Hepatocyte (in vitro differentiated cells): ENCODE measurements at regions not wholly inside any gene's neighbourhood (a gene's known extent, or its start where the extent isn't known, plus 50 kb on each side); places are given as distances from the start of the nearest gene placed in this dataset.

ENCODE experiments used
- DNase-seq: peaks from one replicate; pipeline ENCODE4 v3.0.0-alpha.2; 2016; ENCODE audit warnings: low spot score
- H2AFZ ChIP-seq: fragments of 200-600 bp; sonication (generic); 2 replicates; pipeline ENCODE4 v1.6.0; 2016; ENCODE audit warnings: antibody characterized with exemption, mild to moderate bottlenecking
- H3K27ac ChIP-seq: fragments of 200-600 bp; sonication (generic); 2 replicates; pipeline ENCODE4 v1.5.1; 2016; ENCODE audit warnings: mild to moderate bottlenecking
- H3K27me3 ChIP-seq: fragments of 200-600 bp; sonication (generic); 2 replicates; pipeline ENCODE4 v1.6.1; 2016
- H3K36me3 ChIP-seq: fragments of 200-600 bp; sonication (generic); replicated peaks from 2 replicates; pipeline ENCODE4 v1.5.1; 2016; ENCODE audit warnings: low read depth; ENCODE audit not compliant: insufficient read depth
- H3K4me1 ChIP-seq: fragments of 200-600 bp; sonication (generic); 2 replicates; pipeline ENCODE4 v1.5.1; 2016; ENCODE audit warnings: mild to moderate bottlenecking, moderate library complexity; ENCODE audit not compliant: insufficient read depth
- H3K4me2 ChIP-seq: fragments of 200-600 bp; sonication (generic); 2 replicates; pipeline ENCODE4 v1.6.0; 2016
- H3K4me3 ChIP-seq: fragments of 200-600 bp; sonication (generic); 2 replicates; pipeline ENCODE4 v1.5.1; 2016; ENCODE audit warnings: mild to moderate bottlenecking
- H3K79me2 ChIP-seq: fragments of 200-600 bp; sonication (generic); 2 replicates; pipeline ENCODE4 v1.6.0; 2017; ENCODE audit warnings: mild to moderate bottlenecking
- H3K9me2 ChIP-seq: fragments of 200-600 bp; sonication (generic); replicated peaks from 2 replicates; pipeline ENCODE4 v1.6.0; 2017; ENCODE audit warnings: mild to moderate bottlenecking; ENCODE audit not compliant: insufficient read depth
- H3K9me3 ChIP-seq: fragments of 200-600 bp; sonication (generic); 2 replicates; pipeline ENCODE4 v1.5.1; 2016; ENCODE audit warnings: low read depth, mild to moderate bottlenecking
- H4K20me1 ChIP-seq: fragments of 200-600 bp; sonication (generic); 2 replicates; pipeline ENCODE4 v1.6.0; 2016; ENCODE audit warnings: mild to moderate bottlenecking; ENCODE audit not compliant: insufficient read depth, poor library complexity, severe bottlenecking
- CTCF ChIP-seq: fragments of 200-600 bp; sonication (generic); IDR thresholded peaks from 2 replicates; pipeline ENCODE4 v1.5.1; 2016; ENCODE audit warnings: antibody characterized with exemption, mild to moderate bottlenecking; ENCODE audit not compliant: poor library complexity
- EZH2 ChIP-seq: fragments of 200-600 bp; sonication (generic); IDR thresholded peaks from 2 replicates; pipeline ENCODE4 v1.6.1; 2016; ENCODE audit warnings: antibody characterized with exemption, mild to moderate bottlenecking, borderline replicate concordance
- EZH2phosphoT487 ChIP-seq: fragments of 200-600 bp; sonication (generic); IDR thresholded peaks from one replicate; pipeline ENCODE4 v1.6.1; 2018; ENCODE audit warnings: antibody characterized with exemption, mild to moderate bottlenecking, low read depth, moderate library complexity; ENCODE audit not compliant: unreplicated experiment, severe bottlenecking
- WGBS: methylation state at CpG from one replicate; pipeline ENCODE4 v1.1.6; 2016; ENCODE audit warnings: low lambda C conversion rate; ENCODE audit errors: missing lambda C conversion rate; 5-methylcytosine and 5-hydroxymethylcytosine counted together

- Histone ChIP-seq H3K27ac (no peak overlapping the region), H3K79me2 (no peaks in the 10 kb centered on the region), H3K36me3 (no peaks in the 10 kb centered on the region), H3K4me2 (no peak overlapping the region), H2AFZ (no peak overlapping the region), H3K27me3 (no peaks in the 10 kb centered on the region), H3K9me3 (no peaks in the 10 kb centered on the region), H3K4me3 (no peak overlapping the region), H3K9me2 (no peaks in the 10 kb centered on the region), H3K4me1 (no peaks in the 10 kb centered on the region), H4K20me1 (no peaks in the 10 kb centered on the region)
- no peak for DNase-seq
- WGBS, result 95% methylated on average over 4 of the region's 4 CpGs
- no peak for TF ChIP-seq EZH2
- TF ChIP-seq EZH2phosphoT487, result no peak
- no peak for TF ChIP-seq CTCF
These were observed 87.8 kb downstream of the SLC5A7 start for GRCh38 chr2:108074150-108074549.

GRCh38 chr2:108074946-108075345, 88.6 kb downstream of the SLC5A7 start:
- Histone ChIP-seq H3K27ac (no peak overlapping the region), H3K36me3 (no peaks in the 10 kb centered on the region), H3K4me2 (no peak overlapping the region), H3K4me3 (no peak overlapping the region), H3K9me2 (no peaks in the 10 kb centered on the region), H2AFZ (no peak overlapping the region), H4K20me1 (no peaks in the 10 kb centered on the region), H3K4me1 (no peaks in the 10 kb centered on the region), H3K79me2 (no peaks in the 10 kb centered on the region), H3K9me3 (no peaks in the 10 kb centered on the region), H3K27me3 (no peaks in the 10 kb centered on the region)
- TF ChIP-seq CTCF, result no peak
- no peak for TF ChIP-seq EZH2phosphoT487
- TF ChIP-seq EZH2, result no peak
- 79% methylated on average over 5 of the region's 5 CpGs for WGBS
- DNase-seq, result no peak

- TF ChIP-seq EZH2, result no peak
- no peak for TF ChIP-seq EZH2phosphoT487
- TF ChIP-seq CTCF, result no peak
- H4K20me1 ChIP-seq, result no peaks in the 10 kb centered on the region
- 98% methylated on average over 5 of the region's 5 CpGs for WGBS
These were observed 90.2 kb downstream of the SLC5A7 start for GRCh38 chr2:108076527-108076926.

GRCh38 chr2:108079736-108080135, 93.4 kb downstream of the SLC5A7 start:
- Histone ChIP-seq H3K4me1 (no peaks in the 10 kb centered on the region), H3K27ac (no peak overlapping the region), H2AFZ (no peak overlapping the region), H3K36me3 (no peaks in the 10 kb centered on the region), H3K4me3 (no peak overlapping the region), H3K9me3 (no peaks in the 10 kb centered on the region), H3K9me2 (no peaks in the 10 kb centered on the region), H3K27me3 (no peaks in the 10 kb centered on the region), H3K79me2 (no peaks in the 10 kb centered on the region), H3K4me2 (no peak overlapping the region), H4K20me1 (no peaks in the 10 kb centered on the region)
- TF ChIP-seq EZH2phosphoT487 (no peak), CTCF (no peak), EZH2 (no peak)
- no peak for DNase-seq

More at GRCh38 chr2:108076527-108076926, 90.2 kb downstream of the SLC5A7 start:
- Histone ChIP-seq H3K79me2 (no peaks in the 10 kb centered on the region), H3K4me1 (no peaks in the 10 kb centered on the region), H3K9me3 (no peaks in the 10 kb centered on the region), H3K27ac (no peak overlapping the region), H3K4me2 (no peak overlapping the region), H3K4me3 (no peak overlapping the region), H3K27me3 (no peaks in the 10 kb centered on the region), H2AFZ (no peak overlapping the region), H3K36me3 (no peaks in the 10 kb centered on the region), H3K9me2 (no peaks in the 10 kb centered on the region)
- DNase-seq, result no peak
